ENCODE measurements at regions not wholly inside any gene's neighbourhood (a gene's known extent, or its start where the extent isn't known, plus 50 kb on each side); places are given as distances from the start of the nearest gene placed in this dataset.

GRCh38 chr6:81328700-81329099 is 423.8 kb downstream of the TENT5A start:
- TF ChIP-seq CTCF (IDR thresholded peaks at IDR 0.05; ENCODE audit: low read depth, low read length) (no peak), EZH2phosphoT487 (IDR thresholded peaks at IDR 0.05; ENCODE audit: low read depth) (no peak)
